Hepatocyte (in vitro differentiated cells): ENCODE measurements at regions not wholly inside any gene's neighbourhood (a gene's known extent, or its start where the extent isn't known, plus 50 kb on each side); places are given as distances from the start of the nearest gene placed in this dataset.

Experiments
- DNase-seq: peaks from one replicate; pipeline ENCODE4 v3.0.0-alpha.2; 2016; ENCODE audit warnings: low spot score
- H2AFZ ChIP-seq: fragments of 200-600 bp; sonication (generic); 2 replicates; pipeline ENCODE4 v1.6.0; 2016; ENCODE audit warnings: antibody characterized with exemption, mild to moderate bottlenecking
- H3K27ac ChIP-seq: fragments of 200-600 bp; sonication (generic); 2 replicates; pipeline ENCODE4 v1.5.1; 2016; ENCODE audit warnings: mild to moderate bottlenecking
- H3K27me3 ChIP-seq: fragments of 200-600 bp; sonication (generic); 2 replicates; pipeline ENCODE4 v1.6.1; 2016
- H3K36me3 ChIP-seq: fragments of 200-600 bp; sonication (generic); replicated peaks from 2 replicates; pipeline ENCODE4 v1.5.1; 2016; ENCODE audit warnings: low read depth; ENCODE audit not compliant: insufficient read depth
- H3K4me1 ChIP-seq: fragments of 200-600 bp; sonication (generic); 2 replicates; pipeline ENCODE4 v1.5.1; 2016; ENCODE audit warnings: mild to moderate bottlenecking, moderate library complexity; ENCODE audit not compliant: insufficient read depth
- H3K4me2 ChIP-seq: fragments of 200-600 bp; sonication (generic); 2 replicates; pipeline ENCODE4 v1.6.0; 2016
- H3K4me3 ChIP-seq: fragments of 200-600 bp; sonication (generic); 2 replicates; pipeline ENCODE4 v1.5.1; 2016; ENCODE audit warnings: mild to moderate bottlenecking
- H3K79me2 ChIP-seq: fragments of 200-600 bp; sonication (generic); 2 replicates; pipeline ENCODE4 v1.6.0; 2017; ENCODE audit warnings: mild to moderate bottlenecking
- H3K9me2 ChIP-seq: fragments of 200-600 bp; sonication (generic); replicated peaks from 2 replicates; pipeline ENCODE4 v1.6.0; 2017; ENCODE audit warnings: mild to moderate bottlenecking; ENCODE audit not compliant: insufficient read depth
- H3K9me3 ChIP-seq: fragments of 200-600 bp; sonication (generic); 2 replicates; pipeline ENCODE4 v1.5.1; 2016; ENCODE audit warnings: low read depth, mild to moderate bottlenecking
- H4K20me1 ChIP-seq: fragments of 200-600 bp; sonication (generic); 2 replicates; pipeline ENCODE4 v1.6.0; 2016; ENCODE audit warnings: mild to moderate bottlenecking; ENCODE audit not compliant: insufficient read depth, poor library complexity, severe bottlenecking
- CTCF ChIP-seq: fragments of 200-600 bp; sonication (generic); IDR thresholded peaks from 2 replicates; pipeline ENCODE4 v1.5.1; 2016; ENCODE audit warnings: antibody characterized with exemption, mild to moderate bottlenecking; ENCODE audit not compliant: poor library complexity
- EZH2 ChIP-seq: fragments of 200-600 bp; sonication (generic); IDR thresholded peaks from 2 replicates; pipeline ENCODE4 v1.6.1; 2016; ENCODE audit warnings: antibody characterized with exemption, mild to moderate bottlenecking, borderline replicate concordance
- EZH2phosphoT487 ChIP-seq: fragments of 200-600 bp; sonication (generic); IDR thresholded peaks from one replicate; pipeline ENCODE4 v1.6.1; 2018; ENCODE audit warnings: antibody characterized with exemption, mild to moderate bottlenecking, low read depth, moderate library complexity; ENCODE audit not compliant: unreplicated experiment, severe bottlenecking
- WGBS: methylation state at CpG from one replicate; pipeline ENCODE4 v1.1.6; 2016; ENCODE audit warnings: low lambda C conversion rate; ENCODE audit errors: missing lambda C conversion rate; 5-methylcytosine and 5-hydroxymethylcytosine counted together

DNA sequence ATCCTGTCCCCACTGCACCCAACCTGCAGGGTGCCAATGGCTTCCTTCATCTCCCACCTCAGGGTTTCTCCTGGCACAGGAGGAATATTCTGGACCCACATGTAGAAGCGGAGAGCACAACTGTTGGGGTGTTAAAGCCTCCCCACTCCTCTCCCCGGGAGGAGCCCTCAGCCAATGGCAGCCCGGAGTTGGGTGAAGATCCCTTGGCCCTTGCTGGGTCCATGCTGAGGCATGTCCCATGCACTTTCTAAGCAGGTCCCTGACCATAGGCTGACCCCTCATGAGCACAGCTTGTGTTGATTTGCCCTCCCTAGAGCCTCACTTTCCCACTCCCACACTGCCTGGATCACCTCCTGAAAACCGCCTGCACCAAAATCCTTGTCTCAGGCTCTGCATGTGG is 97.2 kb upstream of the PMEPA1 start:
- WGBS: 86% methylated on average over 4 of the region's 4 CpGs
- TF ChIP-seq EZH2: no peak
- TF ChIP-seq EZH2phosphoT487: no peak
- no peak for TF ChIP-seq CTCF
- H3K9me2 ChIP-seq: no peaks in the 10 kb centered on the region
- H3K79me2 ChIP-seq: no peaks in the 10 kb centered on the region
- no peak for DNase-seq
- no peaks in the 10 kb centered on the region for H3K27me3 ChIP-seq
- no peaks in the 10 kb centered on the region for H4K20me1 ChIP-seq
- H3K36me3 ChIP-seq: no peaks in the 10 kb centered on the region
- H3K4me1 ChIP-seq: peaks cover 8% of the 10 kb centered on the region
- no peaks in the 10 kb centered on the region for H3K9me3 ChIP-seq
- H3K4me3 ChIP-seq: no peak overlapping the region
- no peak overlapping the region for H3K27ac ChIP-seq
- H3K4me2 ChIP-seq: no peak overlapping the region
- no peak overlapping the region for H2AFZ ChIP-seq

GRCh38 chr20:57806476-57806875 is 96.7 kb upstream of the PMEPA1 start:
- peaks cover 6% of the 10 kb centered on the region for H3K4me1 ChIP-seq
- no peaks in the 10 kb centered on the region for H3K79me2 ChIP-seq
- H3K4me3 ChIP-seq: no peak overlapping the region
- no peak overlapping the region for H3K27ac ChIP-seq
- no peak for DNase-seq
- no peak for TF ChIP-seq CTCF
- no peak for TF ChIP-seq EZH2
- no peak for TF ChIP-seq EZH2phosphoT487
- H4K20me1 ChIP-seq: no peaks in the 10 kb centered on the region
- no peaks in the 10 kb centered on the region for H3K36me3 ChIP-seq
- no peak overlapping the region for H2AFZ ChIP-seq
- no peaks in the 10 kb centered on the region for H3K9me2 ChIP-seq
- no peak overlapping the region for H3K4me2 ChIP-seq
- 95% methylated on average over 6 of the region's 6 CpGs for WGBS
- H3K9me3 ChIP-seq: no peaks in the 10 kb centered on the region
- no peaks in the 10 kb centered on the region for H3K27me3 ChIP-seq

GRCh38 chr20:57805747-57806146 is 95.9 kb upstream of the PMEPA1 start:
- Histone ChIP-seq H2AFZ (no peak overlapping the region), H3K27me3 (no peaks in the 10 kb centered on the region), H3K36me3 (no peaks in the 10 kb centered on the region), H3K4me2 (no peak overlapping the region), H3K79me2 (no peaks in the 10 kb centered on the region), H3K4me3 (no peak overlapping the region), H4K20me1 (no peaks in the 10 kb centered on the region), H3K27ac (no peak overlapping the region), H3K9me3 (no peaks in the 10 kb centered on the region), H3K4me1 (no peaks in the 10 kb centered on the region), H3K9me2 (no peaks in the 10 kb centered on the region)
- TF ChIP-seq CTCF (no peak), EZH2 (no peak), EZH2phosphoT487 (no peak)
- WGBS: 79% methylated on average over 5 of the region's 5 CpGs
- no peak for DNase-seq
